Stimulated activated CD4-positive, alpha-beta T cell treated with anti-CD3 and anti-CD28 coated beads, Interleukin-4, amount 100 ng/mL, for 24 hours (primary cell): ENCODE measurements at regions not wholly inside any gene's neighbourhood (a gene's known extent, or its start where the extent isn't known, plus 50 kb on each side); places are given as distances from the start of the nearest gene placed in this dataset.
"Not testable (repeated sequence)": the region's sequence is repeated elsewhere in the genome, so short reads cannot be mapped to it uniquely, and the experiment has no call there.

Experiments
- DNase-seq: peaks from one replicate; pipeline ENCODE4 v3.0.0-alpha.2; 2020

- DNase-seq: no peak
Measured at GRCh38 chr18:68219872-68220271, 495.0 kb downstream of the TMX3 start.

- DNase-seq: no peak
Measured at GRCh38 chr18:68219274-68219673, 495.6 kb downstream of the TMX3 start.

GRCh38 chr18:68215931-68216330 lies 499.0 kb downstream of the TMX3 start:
- no peak for DNase-seq

- DNase-seq: no peak
Measured at GRCh38 chr18:68186039-68186438, 528.9 kb downstream of the TMX3 start.

GRCh38 chr18:68181956-68182355 lies 533.0 kb downstream of the TMX3 start:
- no peak for DNase-seq

GRCh38 chr18:68179811-68180210 lies 535.1 kb downstream of the TMX3 start:
- no peak for DNase-seq

- no peak for DNase-seq
Measured at GRCh38 chr18:68178921-68179320, 536.0 kb downstream of the TMX3 start.

GRCh38 chr18:68177807-68178702 lies 536.9 kb downstream of the TMX3 start:
- DNase-seq: no peak

GRCh38 chr18:68176901-68177300 lies 538.0 kb downstream of the TMX3 start:
- DNase-seq: no peak

GRCh38 chr18:68172842-68173549 lies 541.9 kb downstream of the TMX3 start:
- no peak for DNase-seq

GRCh38 chr18:68164909-68165308 lies 550.0 kb downstream of the TMX3 start:
- DNase-seq: no peak

GRCh38 chr18:68153821-68154220 lies 561.1 kb downstream of the TMX3 start:
- not testable (repeated sequence) for DNase-seq

- DNase-seq: no peak
Measured at GRCh38 chr18:68152770-68153169, 562.1 kb downstream of the TMX3 start.

- DNase-seq: no peak
Measured at GRCh38 chr18:68150961-68151360, 563.9 kb downstream of the TMX3 start.

GRCh38 chr18:68148863-68149262 lies 566.0 kb downstream of the TMX3 start:
- DNase-seq: no peak

- DNase-seq: no peak
Measured at GRCh38 chr18:68147728-68148127, 567.2 kb downstream of the TMX3 start.

GRCh38 chr18:68121826-68122225 lies 593.1 kb downstream of the TMX3 start:
- no peak for DNase-seq

- no peak for DNase-seq
Measured at GRCh38 chr18:68121308-68121707, 593.6 kb downstream of the TMX3 start.

- no peak for DNase-seq
Measured at GRCh38 chr18:68114989-68115388, 598.5 kb upstream of the DSEL start.

- DNase-seq: no peak
Measured at GRCh38 chr18:68104036-68104435, 587.5 kb upstream of the DSEL start.

GRCh38 chr18:68103561-68103960 lies 587.0 kb upstream of the DSEL start:
- DNase-seq: no peak

GRCh38 chr18:68102117-68102516 lies 585.6 kb upstream of the DSEL start:
- DNase-seq: no peak

GRCh38 chr18:68098655-68099054 lies 582.1 kb upstream of the DSEL start:
- DNase-seq: no peak

GRCh38 chr18:68086481-68086880 lies 570.0 kb upstream of the DSEL start:
- DNase-seq: no peak
